GM19025 (cell line): ENCODE measurements at regions not wholly inside any gene's neighbourhood (a gene's known extent, or its start where the extent isn't known, plus 50 kb on each side); places are given as distances from the start of the nearest gene placed in this dataset.

Source experiments
- ATAC-seq: cut with Tn5 transposase; IDR thresholded peaks from one replicate; pipeline ENCODE4 v1.9.1; 2021; ENCODE audit warnings: mild to moderate bottlenecking, low read depth, moderate library complexity; ENCODE audit not compliant: unreplicated experiment

- peak; percentile 48 for ATAC-seq
Measured at GRCh38 chr2:145777914-145778313, 1258.0 kb upstream of the ZEB2 start.

GRCh38 chr2:145777297-145777696 is 1257.4 kb upstream of the ZEB2 start:
- no peak for ATAC-seq

- no peak for ATAC-seq
Measured at GRCh38 chr2:145775591-145775990, 1255.7 kb upstream of the ZEB2 start.

DNA sequence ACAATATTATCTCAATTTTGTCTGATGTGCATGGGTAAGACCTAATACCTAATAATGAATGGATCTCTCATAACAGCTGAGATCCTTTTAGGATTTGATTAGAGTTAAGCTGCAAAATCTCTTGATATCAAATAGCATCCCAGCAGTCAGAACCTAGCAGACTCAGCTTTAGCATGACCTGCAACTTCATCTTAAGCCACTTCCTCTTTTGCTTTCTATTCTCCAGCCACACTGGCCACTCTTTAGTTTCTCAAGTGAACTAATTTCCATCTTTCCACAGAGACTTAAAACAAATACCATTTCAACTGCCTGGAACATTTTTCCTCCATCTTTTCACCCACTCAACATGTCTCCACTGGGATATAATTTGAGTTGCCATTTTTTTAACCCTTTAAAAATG is 1251.6 kb upstream of the ZEB2 start:
- peak; percentile 92 for ATAC-seq

DNA sequence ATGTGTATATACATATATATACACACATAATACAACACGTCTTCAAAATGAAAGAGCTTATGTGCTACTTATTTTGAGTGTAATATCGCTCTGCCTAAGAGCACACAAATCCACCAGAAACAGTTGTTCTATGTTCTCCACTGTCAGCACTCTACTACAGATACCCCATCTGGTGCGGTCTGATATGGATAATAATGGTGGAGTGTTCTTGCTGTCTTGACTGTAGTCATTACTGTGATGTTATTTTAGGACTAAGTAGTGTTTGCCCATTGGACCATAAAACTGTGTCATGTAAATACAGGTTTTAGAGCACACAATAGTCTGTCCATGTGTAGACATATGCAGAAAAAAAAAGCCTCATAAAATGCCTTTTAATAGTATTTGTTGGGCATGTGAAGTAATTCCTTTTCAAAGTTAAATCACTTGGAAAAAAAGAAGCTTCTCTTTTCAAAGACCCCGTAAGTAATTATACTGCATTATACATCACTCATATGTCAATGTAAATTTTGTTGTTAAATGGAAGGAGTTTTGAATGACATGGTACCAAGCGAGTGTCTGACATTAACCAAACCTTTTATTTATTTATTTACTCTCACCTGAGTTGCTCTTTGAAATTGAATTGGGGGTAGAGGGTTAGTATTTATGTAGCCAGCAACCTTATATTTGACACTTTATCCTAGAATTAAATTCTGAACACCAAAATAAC is 1249.2 kb upstream of the ZEB2 start:
- ATAC-seq, result no peak

DNA sequence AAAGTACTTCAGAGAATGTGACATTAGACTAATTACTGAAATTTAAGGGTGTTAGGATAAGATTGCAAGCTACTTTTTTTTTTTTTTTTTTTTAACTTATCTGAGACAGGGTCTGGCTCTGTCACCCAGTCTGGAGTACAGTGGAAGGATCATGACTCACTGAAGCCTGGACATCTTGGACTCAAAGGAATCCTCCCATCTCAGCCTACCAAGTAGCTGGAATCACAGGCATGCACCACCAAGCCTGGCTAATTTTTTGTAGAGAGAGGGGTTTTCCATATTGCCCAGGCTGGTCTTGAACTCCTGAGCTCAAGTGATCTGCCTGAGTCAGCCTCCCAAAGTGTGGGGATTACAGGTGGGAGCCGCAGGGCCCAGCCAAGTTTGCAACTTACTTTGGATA is 1246.0 kb upstream of the ZEB2 start:
- no peak for ATAC-seq

DNA sequence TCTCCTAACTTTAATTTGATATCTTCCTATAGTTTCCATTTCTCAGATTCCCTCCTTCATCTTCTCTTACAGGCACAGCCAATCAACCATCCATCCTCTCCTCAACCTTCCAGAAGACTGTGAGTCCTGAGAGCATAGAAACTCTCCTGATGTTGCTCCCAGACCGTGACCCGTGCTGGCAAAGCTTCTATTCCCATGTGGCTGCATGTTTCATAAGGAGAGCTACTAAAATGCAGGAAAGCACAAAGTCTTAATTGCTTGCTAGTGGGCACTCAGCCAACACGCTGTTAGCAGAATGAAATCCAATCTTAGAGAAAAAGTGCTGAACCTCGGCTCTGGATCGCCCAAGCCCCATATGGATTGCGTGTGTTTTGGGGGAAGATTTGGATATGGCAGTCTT is 1244.7 kb upstream of the ZEB2 start:
- no peak for ATAC-seq

GRCh38 chr2:145760781-145761649 is 1241.1 kb upstream of the ZEB2 start:
- ATAC-seq, result no peak

GRCh38 chr2:145759228-145759915 is 1239.5 kb upstream of the ZEB2 start:
- ATAC-seq, result no peak

GRCh38 chr2:145757503-145758246 is 1237.8 kb upstream of the ZEB2 start:
- no peak for ATAC-seq

GRCh38 chr2:145755019-145755837 is 1235.3 kb upstream of the ZEB2 start:
- ATAC-seq, result no peak

- ATAC-seq, result no peak
Measured at GRCh38 chr2:145753966-145754365, 1234.0 kb upstream of the ZEB2 start.

GRCh38 chr2:145753041-145753608 is 1233.2 kb upstream of the ZEB2 start:
- ATAC-seq, result no peak

DNA sequence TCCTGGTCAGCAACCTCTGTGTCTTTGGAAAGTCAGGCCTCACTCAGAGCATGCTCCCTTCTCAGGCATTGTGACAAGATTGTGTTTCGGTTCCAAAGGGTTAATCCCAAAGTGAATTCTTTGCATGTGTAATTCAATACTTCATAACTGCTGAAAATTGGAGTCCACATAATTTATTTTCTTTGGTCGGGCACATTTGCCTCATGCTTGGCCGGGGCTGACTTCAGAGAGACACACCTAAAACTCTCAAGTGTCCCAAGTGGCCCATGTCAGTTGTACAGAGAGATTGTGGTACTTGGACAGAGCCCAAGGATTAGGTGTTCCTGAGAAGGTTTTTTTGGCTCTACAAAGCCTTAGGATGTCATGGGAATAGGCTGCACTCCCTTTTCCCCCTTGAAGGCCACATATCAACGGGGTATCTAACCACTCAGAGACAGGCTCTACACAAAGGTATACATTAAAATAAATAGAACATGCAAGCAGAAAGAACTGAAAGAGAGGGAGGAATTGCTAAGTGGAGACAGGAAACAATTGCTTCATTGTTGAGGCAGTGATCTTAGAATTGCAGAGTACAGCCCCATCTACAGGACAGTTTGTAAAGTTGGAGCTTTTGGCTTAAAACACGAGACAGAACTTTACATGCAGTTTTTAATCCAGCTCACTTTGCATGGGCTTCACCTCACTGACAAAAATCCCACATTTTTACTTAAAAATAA is 1232.3 kb upstream of the ZEB2 start:
- peak; percentile 4 for ATAC-seq

DNA sequence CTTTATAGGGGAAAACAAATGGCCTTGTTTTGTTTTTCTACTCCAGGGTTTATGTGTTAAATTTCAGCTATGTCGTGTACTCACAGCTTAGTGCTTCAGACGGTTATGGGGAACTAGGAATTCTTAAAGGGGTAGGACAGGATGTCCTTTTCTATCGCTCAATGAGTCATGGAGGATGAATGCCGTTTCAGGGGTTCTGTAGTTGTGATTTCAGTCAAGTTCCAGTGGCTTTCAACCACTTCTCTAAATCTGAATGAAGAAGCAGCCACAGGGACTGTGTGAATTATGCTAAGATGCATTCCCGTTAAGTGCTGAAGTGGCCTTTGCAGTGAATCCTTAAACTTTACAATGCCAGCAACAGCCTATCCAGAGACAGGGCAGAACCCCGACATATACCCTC is 1231.7 kb upstream of the ZEB2 start:
- ATAC-seq, result peak; percentile 78

GRCh38 chr2:145751155-145751554 is 1231.2 kb upstream of the ZEB2 start:
- peak; percentile 0 for ATAC-seq

DNA sequence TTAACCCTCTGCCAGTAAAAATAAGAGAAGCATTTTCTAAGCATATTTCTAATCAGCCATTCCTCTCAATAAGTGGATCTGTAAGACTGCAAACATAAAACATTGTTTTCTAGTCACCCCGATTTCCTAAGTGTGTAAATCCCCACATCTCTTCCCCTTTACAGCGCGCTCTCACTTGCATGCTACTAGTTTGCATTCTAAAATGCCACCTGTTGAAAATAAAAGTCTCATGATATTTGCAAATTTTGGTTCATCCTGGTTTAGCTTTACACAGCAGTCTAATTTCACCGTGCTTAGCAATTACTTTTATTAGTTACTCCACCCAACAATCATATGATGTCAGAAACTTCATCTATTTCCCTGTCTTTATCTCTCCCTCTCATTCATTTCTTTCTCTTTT is 1230.7 kb upstream of the ZEB2 start:
- ATAC-seq, result no peak

GRCh38 chr2:145750144-145750543 is 1230.2 kb upstream of the ZEB2 start:
- ATAC-seq, result no peak

DNA sequence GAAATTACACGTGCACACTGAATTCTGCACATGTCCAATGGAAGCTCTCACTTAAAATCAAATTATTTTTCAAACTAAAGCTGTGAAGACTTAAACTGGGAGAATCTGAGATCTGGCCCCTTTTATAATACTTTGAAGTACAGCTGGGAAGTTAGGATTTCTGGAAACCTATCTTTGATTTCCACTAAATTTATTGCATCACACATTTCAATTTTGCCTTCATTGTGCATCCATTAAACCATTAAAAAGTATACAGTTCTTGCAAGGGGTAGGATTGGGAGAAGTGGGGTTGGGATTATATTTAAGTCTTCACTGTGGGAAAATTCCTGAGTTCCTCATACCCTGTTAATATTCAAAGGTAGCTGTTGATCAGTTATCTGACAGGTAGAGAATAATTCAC is 1229.6 kb upstream of the ZEB2 start:
- ATAC-seq, result no peak
